Memory B cell (primary cell): ENCODE measurements at regions not wholly inside any gene's neighbourhood (a gene's known extent, or its start where the extent isn't known, plus 50 kb on each side); places are given as distances from the start of the nearest gene placed in this dataset.
"Not testable (repeated sequence)": the region's sequence is repeated elsewhere in the genome, so short reads cannot be mapped to it uniquely, and the experiment has no call there.

Experiments
- ATAC-seq: fragments of 150-1000 bp; cut with Tn5 transposase; 2 replicates; pipeline ENCODE4 v1.10.0; 2021; ENCODE audit warnings: low read depth, mild to moderate bottlenecking, moderate library complexity
- DNase-seq, 2 donors: peaks; one replicate each; pipeline ENCODE4 v3.0.0; 2022; ENCODE audit warnings: low spot score in 2 of 2
- H3K27ac Mint-ChIP-seq: one replicate; pipeline ENCODE4 v1.8.0; 2022; ENCODE audit warnings: mild to moderate bottlenecking, moderate library complexity, mixed read lengths
- H3K27me3 Mint-ChIP-seq: one replicate; pipeline ENCODE4 v1.8.0; 2022; ENCODE audit warnings: mixed read lengths
- H3K36me3 Mint-ChIP-seq: one replicate; pipeline ENCODE4 v1.8.0; 2022; ENCODE audit warnings: mild to moderate bottlenecking, mixed read lengths
- H3K4me1 Mint-ChIP-seq: one replicate; pipeline ENCODE4 v1.8.0; 2022; ENCODE audit warnings: mixed read lengths
- H3K4me3 Mint-ChIP-seq: one replicate; pipeline ENCODE4 v1.8.0; 2022; ENCODE audit warnings: mild to moderate bottlenecking, moderate library complexity, mixed read lengths
- H3K9me3 Mint-ChIP-seq: one replicate; pipeline ENCODE4 v1.8.0; 2022; ENCODE audit warnings: mixed read lengths

DNA sequence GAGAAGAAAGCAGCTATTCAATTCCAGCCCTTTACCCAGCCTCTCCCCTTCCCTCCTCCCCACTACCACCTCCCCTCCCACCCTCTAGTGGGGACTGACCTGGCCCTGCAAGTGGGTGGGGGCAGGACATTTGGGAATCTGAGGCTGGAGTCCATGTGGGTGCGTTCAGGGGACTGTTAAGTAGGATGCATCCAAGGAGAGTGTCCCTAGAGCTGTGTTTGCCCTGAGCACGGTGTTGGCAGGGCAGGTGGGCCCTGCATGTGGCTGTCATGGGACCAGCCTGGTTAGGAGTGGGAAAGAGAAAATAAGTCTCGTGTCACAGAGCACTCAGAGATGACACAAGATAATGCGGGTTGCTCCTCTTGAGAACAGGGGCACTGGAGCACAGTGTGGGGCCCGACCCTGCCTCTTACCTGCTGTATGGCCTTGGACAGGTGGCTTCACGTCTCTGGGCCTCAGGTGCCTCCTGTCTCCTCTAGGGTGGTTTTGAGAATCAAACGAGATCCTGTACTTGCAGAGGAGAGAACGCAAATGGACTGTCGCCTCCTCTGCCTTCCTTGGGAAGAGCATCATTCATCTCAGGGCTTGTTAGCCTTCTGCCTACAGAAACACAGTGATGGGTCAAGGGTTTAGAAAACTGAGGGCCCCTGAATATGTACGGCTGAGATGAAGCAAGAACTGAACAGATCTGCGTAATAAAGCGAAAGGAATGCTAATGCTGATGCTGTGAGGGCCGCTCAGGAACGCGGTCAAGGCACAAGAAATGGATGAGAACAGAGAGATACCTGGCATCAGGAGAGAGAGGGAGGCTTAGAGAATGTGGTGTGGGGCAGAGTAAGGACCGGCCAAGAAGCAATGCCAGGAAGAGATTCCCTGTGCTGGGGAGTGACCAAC is 187.7 kb upstream of the HAAO start:
- Mint-ChIP-seq H3K4me1 (peaks cover 18% of the 10 kb centered on the region), H3K9me3 (no peaks in the 10 kb centered on the region), H3K27me3 (peaks cover 2% of the 10 kb centered on the region), H3K27ac (no peak overlapping the region), H3K4me3 (no peak overlapping the region), H3K36me3 (no peaks in the 10 kb centered on the region)
- no peak for DNase-seq
- no peak for ATAC-seq

DNA sequence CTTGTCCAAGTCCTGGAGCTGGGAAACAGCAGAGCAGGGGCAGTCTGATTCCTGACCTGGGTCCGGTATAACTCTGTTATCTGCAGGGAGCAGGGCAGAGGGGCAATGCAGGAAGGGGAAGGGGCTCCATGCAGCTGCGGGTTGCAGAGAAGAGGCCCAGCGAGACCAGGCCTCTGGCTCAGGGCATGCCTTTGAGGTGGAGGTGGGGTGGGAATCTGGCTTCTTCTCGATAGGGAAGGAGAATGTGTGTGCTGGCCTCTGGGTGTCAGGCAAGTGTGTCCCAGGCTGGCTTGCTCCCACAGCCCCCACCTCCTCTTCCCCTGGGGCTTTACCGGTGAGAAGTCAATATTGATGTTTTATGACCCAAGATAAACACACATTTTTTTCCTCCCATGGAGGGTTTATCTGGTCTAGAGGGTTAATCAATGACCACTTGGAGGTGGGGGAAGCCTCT is 187.1 kb upstream of the HAAO start:
- DNase-seq (no peak), ATAC-seq (no peak)
- Mint-ChIP-seq H3K4me1 (peaks cover 20% of the 10 kb centered on the region), H3K27ac (no peak overlapping the region), H3K36me3 (no peaks in the 10 kb centered on the region), H3K27me3 (peaks cover 3% of the 10 kb centered on the region), H3K9me3 (no peaks in the 10 kb centered on the region), H3K4me3 (no peak overlapping the region)

DNA sequence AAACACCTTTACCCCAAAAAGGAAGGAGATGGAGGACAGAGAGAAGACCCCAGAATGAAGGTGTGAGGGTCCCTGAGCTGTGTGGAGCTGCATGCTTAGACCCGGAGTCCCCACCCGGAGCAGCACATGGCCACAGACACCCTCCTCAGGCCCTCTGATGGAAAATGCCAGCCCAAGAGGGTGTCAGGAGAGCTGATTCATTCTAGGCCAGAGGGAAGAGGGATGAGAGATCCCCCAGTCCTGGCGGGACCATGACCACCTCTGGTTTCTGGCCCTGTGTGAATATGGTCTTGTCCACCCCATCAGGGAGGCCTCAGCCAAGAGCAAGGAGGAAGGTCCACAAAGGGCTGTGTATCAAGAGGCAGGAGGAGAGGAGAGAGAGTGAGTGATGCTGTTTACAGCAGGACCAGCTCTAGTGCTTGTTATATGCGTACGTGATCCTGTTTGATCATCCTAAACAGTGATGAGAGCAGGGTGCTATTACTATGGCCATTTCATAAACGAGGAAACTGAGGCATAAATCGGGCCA is 186.6 kb upstream of the HAAO start:
- no peak overlapping the region for H3K4me3 Mint-ChIP-seq
- no peak for ATAC-seq
- no peak for DNase-seq
- peaks cover 23% of the 10 kb centered on the region for H3K4me1 Mint-ChIP-seq
- no peak overlapping the region for H3K27ac Mint-ChIP-seq
- peaks cover 5% of the 10 kb centered on the region for H3K27me3 Mint-ChIP-seq
- H3K9me3 Mint-ChIP-seq, result no peaks in the 10 kb centered on the region
- no peaks in the 10 kb centered on the region for H3K36me3 Mint-ChIP-seq

- Mint-ChIP-seq H3K9me3 (no peaks in the 10 kb centered on the region), H3K27ac (no peak overlapping the region), H3K27me3 (peaks cover 5% of the 10 kb centered on the region), H3K4me1 (peaks cover 25% of the 10 kb centered on the region), H3K4me3 (no peak overlapping the region), H3K36me3 (no peaks in the 10 kb centered on the region)
- ATAC-seq (no peak), DNase-seq (no peak)
Measured at GRCh38 chr2:42978175-42978886, 185.9 kb upstream of the HAAO start.

- no peaks in the 10 kb centered on the region for H3K9me3 Mint-ChIP-seq
- ATAC-seq (peak; percentile 54), DNase-seq (no peak)
- peaks cover 25% of the 10 kb centered on the region for H3K4me1 Mint-ChIP-seq
- no peaks in the 10 kb centered on the region for H3K36me3 Mint-ChIP-seq
- peak overlapping the region; percentile 46 for H3K27ac Mint-ChIP-seq
- peaks cover 5% of the 10 kb centered on the region for H3K27me3 Mint-ChIP-seq
- no peak overlapping the region for H3K4me3 Mint-ChIP-seq
Measured at GRCh38 chr2:42977270-42978174, 185.1 kb upstream of the HAAO start.

DNA sequence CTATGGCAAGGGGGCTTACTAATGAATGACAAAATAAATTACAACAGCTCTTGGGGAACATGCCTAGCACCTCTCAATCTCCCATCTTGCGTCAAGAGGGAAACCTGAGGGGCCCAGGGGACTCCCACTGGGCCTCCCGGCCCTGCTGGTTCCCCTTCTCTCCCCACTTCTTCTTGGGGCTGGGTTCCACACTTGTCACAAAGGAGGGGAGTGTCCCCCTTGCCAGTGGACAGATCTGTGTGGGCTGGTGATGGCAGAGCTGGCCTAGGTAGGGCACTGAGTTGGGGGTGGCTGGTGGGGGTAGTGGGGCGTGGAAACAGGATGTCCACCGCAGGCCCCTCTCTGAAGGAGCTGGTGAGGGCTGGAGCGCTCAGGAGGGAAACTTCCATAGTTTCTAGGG is 184.0 kb upstream of the HAAO start:
- peak; percentile 29 for ATAC-seq
- no peaks in the 10 kb centered on the region for H3K36me3 Mint-ChIP-seq

DNA sequence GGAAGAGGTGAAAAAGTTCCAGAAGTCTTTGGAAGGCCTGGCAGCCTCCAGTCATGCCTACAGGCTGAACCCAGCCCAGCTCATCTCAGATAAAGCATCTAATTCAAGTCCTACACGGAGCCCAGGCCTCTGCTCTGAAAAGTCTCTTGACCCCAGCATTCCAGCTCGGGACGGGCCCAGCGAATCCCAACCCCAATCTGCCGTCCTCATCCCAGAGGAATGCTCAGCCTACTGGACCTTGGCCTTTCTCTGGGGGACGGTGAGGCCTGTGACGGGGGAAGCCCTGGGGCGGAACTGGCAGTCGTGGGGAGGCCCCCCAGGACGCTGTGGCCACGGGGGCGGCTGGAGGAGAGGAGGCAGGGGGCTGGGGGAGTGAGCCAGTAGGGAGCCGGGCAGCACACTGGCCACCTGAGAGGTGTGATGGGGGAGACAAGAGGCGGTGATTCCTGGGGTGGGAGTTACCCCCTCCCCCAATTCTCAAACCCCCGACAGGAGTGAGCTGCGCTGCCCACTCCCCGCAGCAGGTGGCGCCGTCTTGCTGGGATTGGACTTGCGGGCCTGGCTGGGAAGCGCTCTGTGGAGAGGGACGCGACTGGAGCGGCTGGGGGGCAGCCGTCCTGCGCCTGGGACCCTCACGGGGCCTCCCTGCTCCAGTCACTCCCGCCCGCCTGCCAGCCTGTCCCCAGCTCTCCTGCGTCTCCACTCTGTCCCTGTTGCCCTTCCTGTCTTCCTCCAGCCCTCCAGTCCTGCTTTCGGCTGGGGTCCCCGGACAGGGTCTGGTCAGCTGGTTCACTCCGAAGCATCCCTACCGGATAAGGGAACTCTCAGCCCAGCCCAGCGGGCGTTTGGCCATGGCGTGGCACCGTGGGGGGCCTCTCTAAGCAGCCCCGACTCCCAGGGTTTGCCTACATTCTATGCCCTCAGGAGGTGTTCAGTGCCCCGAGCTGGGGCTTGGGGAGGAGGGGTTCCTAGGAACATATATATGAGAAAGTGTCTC is 182.6 kb upstream of the HAAO start:
- ATAC-seq (peak; percentile 66), DNase-seq (peak; percentile 61 to 70)
- Mint-ChIP-seq H3K36me3 (no peaks in the 10 kb centered on the region), H3K4me1 (peaks cover 36% of the 10 kb centered on the region), H3K27me3 (peaks cover 5% of the 10 kb centered on the region), H3K27ac (no peak overlapping the region), H3K4me3 (peak overlapping the region; percentile 53), H3K9me3 (no peaks in the 10 kb centered on the region)

More for the DNA sequence above, 184.0 kb upstream of the HAAO start:
- peaks cover 31% of the 10 kb centered on the region for H3K4me1 Mint-ChIP-seq
- H3K4me3 Mint-ChIP-seq, result no peak overlapping the region
- no peak overlapping the region for H3K27ac Mint-ChIP-seq
- H3K27me3 Mint-ChIP-seq, result peaks cover 5% of the 10 kb centered on the region
- H3K9me3 Mint-ChIP-seq, result no peaks in the 10 kb centered on the region
- DNase-seq, result no peak

GRCh38 chr2:42974169-42974720 is 181.9 kb upstream of the HAAO start:
- Mint-ChIP-seq H3K27ac (no peak overlapping the region), H3K4me3 (peak overlapping the region; percentile 42), H3K27me3 (peaks cover 5% of the 10 kb centered on the region), H3K9me3 (no peaks in the 10 kb centered on the region), H3K36me3 (no peaks in the 10 kb centered on the region), H3K4me1 (peaks cover 36% of the 10 kb centered on the region)
- ATAC-seq (no peak), DNase-seq (no peak)

DNA sequence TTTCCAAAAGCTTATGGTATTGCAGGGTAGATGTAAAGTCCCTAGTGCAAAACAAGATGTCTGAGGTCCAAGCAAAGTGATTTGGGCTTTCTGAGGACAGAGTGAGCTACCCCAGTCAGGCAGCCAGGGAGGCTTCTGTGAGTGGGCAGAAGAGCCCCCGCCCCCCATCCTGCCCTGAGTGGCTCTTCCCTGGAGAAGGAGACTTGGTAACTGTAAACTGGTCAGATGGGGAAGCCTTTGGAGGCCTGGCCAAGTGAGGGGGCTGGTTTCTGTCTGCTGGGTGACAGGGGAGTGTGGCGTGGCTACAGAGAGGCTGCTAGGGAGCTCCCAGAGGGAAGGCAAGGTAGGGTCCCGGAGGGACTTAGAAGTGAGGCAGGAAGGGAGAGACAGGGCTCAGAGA is 181.3 kb upstream of the HAAO start:
- H3K27me3 Mint-ChIP-seq, result peaks cover 5% of the 10 kb centered on the region
- H3K4me3 Mint-ChIP-seq, result no peak overlapping the region
- peaks cover 36% of the 10 kb centered on the region for H3K4me1 Mint-ChIP-seq
- ATAC-seq, result no peak
- DNase-seq, result no peak
- H3K9me3 Mint-ChIP-seq, result no peaks in the 10 kb centered on the region
- H3K27ac Mint-ChIP-seq, result no peak overlapping the region
- no peaks in the 10 kb centered on the region for H3K36me3 Mint-ChIP-seq

DNA sequence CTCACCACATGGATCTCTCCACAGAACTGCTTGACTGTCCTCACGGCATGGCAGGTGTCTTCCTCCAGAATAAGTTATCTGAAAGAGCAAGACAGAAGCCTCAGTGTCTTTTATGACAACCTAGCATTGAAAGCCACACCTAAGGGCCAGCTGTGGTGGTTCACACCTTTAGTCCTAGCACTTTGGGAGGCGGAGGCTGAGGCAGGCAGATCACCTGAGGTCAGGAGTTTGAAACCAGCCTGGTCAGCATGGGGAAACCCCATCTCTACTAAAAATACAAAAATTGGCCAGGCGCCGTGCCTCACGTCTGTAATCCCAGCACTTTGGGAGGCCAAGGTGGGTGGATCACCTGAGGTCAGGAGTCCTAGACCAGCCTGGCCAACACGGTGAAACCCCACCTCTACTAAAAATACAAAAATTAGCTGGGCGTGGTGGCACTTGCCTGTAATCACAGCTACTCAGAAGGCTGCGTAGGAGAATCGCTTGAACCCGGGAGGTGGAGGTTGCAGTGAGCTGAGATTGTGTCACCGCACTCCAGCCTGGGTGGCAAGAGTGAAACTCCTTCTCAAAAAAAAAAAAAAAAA is 180.6 kb upstream of the HAAO start:
- not testable (repeated sequence) for ATAC-seq, H3K4me3 Mint-ChIP-seq, DNase-seq, H3K9me3 Mint-ChIP-seq, H3K36me3 Mint-ChIP-seq, H3K27me3 Mint-ChIP-seq, H3K27ac Mint-ChIP-seq
- peaks cover 36% of the 10 kb centered on the region for H3K4me1 Mint-ChIP-seq

- Mint-ChIP-seq H3K27ac (no peak overlapping the region), H3K4me3 (no peak overlapping the region)
- ATAC-seq, result no peak
Measured at GRCh38 chr2:42971947-42972736, 179.8 kb upstream of the HAAO start.

GRCh38 chr2:42971381-42971780 is 179.0 kb upstream of the HAAO start:
- H3K27ac Mint-ChIP-seq, result no peak overlapping the region
- H3K4me1 Mint-ChIP-seq, result peaks cover 21% of the 10 kb centered on the region

More at GRCh38 chr2:42971947-42972736, 179.8 kb upstream of the HAAO start:
- no peaks in the 10 kb centered on the region for H3K36me3 Mint-ChIP-seq
- H3K27me3 Mint-ChIP-seq, result peaks cover 3% of the 10 kb centered on the region
- peaks cover 29% of the 10 kb centered on the region for H3K4me1 Mint-ChIP-seq
- no peak for DNase-seq
- H3K9me3 Mint-ChIP-seq, result no peaks in the 10 kb centered on the region

More at GRCh38 chr2:42971381-42971780, 179.0 kb upstream of the HAAO start:
- Mint-ChIP-seq H3K4me3 (no peak overlapping the region), H3K9me3 (no peaks in the 10 kb centered on the region), H3K36me3 (no peaks in the 10 kb centered on the region), H3K27me3 (peaks cover 2% of the 10 kb centered on the region)
- no peak for ATAC-seq
- DNase-seq, result no peak
